Suppressor macrophage treated with lipopolysaccharide for 4 hours (primary cell): ENCODE measurements at regions not wholly inside any gene's neighbourhood (a gene's known extent, or its start where the extent isn't known, plus 50 kb on each side); places are given as distances from the start of the nearest gene placed in this dataset.
"Not testable (repeated sequence)": the region's sequence is repeated elsewhere in the genome, so short reads cannot be mapped to it uniquely, and the experiment has no call there.

Experiments
- DNase-seq: peaks from one replicate; pipeline ENCODE4 v3.0.0-alpha.2; 2020

GRCh38 chr11:44388828-44389657 is 79.1 kb upstream of the ALX4 start:
- DNase-seq: peak; percentile 74

GRCh38 chr11:44389963-44390605 is 80.1 kb upstream of the ALX4 start:
- DNase-seq: peak; percentile 20

- DNase-seq: not testable (repeated sequence)
Observed at GRCh38 chr11:44391004-44391403, 81.1 kb upstream of the ALX4 start.

DNA sequence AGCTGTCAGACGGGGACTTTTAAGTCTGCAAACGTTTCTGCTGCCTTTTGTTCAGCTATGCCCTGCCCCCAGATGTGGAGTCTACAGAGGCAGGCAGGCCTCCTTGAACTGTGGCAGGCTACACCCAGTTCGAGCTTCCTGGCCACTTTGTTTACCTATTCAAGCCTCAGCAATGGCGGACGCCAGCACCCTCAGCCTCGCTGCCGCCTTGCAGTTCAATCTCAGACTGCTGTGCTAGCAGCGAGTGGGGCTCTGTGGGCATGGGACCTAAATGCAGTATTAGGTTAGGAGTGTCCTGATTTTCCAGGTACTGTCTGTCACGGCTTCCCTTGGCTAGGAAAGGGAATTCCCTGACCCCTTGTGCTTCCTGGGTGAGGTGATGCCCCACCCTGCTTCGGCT is 86.8 kb upstream of the ALX4 start:
- not testable (repeated sequence) for DNase-seq

DNA sequence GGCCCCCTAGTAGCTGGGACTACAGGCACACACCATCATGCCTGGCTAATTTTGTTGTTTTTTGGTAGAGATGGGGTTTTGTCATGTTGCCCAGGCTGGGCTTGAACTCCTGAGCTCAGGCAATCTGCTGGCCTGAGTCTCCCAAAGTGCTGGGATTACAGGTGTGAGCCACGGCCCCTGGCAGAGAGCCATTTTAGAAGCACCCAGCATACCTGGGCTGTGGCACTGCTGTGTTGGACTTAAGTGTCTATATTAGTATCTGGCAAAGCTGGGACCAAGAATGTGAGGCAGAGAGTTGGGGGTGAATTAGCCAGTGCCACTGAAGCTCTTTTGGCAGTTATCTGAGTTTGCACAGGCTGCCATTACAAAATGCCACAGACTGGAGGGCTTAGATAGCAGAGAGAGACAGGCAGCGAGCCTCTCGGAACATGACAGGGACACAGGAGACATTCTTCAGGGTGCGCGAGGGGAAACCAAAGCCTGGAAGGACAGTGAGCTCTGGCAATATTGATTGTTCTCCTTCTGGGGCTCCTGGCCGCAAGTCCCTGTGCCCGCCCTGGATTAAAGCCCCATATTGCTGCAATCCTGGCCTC is 87.7 kb upstream of the ALX4 start:
- no peak for DNase-seq

DNA sequence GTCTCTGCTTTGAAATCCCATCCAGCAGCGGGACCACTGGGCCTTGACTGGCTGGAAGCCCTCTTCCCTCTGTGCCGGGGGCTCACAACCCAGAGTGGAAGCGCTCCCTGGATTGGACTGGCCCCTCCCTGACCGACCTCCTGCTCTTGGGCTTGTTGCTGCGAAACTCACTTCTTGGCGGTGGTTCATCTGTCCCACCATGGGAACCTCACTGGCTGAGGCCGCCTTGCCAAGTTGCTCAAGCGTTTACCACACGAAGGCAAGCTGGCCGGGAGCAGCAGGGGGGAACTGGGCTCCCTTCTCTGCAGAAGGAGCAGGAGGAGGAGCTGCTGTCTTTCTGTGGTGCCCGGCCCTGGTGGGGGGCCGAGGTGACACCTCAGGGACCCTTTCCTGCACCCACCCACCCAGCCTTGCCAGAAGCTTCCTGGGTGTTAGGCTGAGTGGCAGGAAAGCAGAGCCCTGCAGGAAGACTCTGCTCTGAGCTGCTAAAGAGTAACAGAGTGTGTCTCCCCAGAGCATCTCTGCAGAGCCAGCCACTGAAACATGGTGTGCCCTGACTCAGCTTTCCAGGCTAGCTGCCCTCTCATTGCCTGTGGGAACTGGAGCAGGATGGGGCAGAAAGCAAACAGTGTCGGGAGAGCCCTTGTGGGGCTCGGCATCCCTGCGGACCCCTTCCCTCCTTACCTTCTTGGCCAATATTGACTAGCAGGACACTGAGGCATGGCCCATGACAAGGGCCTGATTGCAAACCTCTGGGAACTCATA is 88.5 kb upstream of the ALX4 start:
- DNase-seq: no peak

- no peak for DNase-seq
Observed at GRCh38 chr11:44399968-44400367, 90.0 kb upstream of the ALX4 start.

- no peak for DNase-seq
Observed at GRCh38 chr11:44400431-44400830, 90.5 kb upstream of the ALX4 start.

GRCh38 chr11:44402466-44403075 is 92.6 kb upstream of the ALX4 start:
- no peak for DNase-seq

- no peak for DNase-seq
Observed at GRCh38 chr11:44403176-44403575, 93.2 kb upstream of the ALX4 start.

DNA sequence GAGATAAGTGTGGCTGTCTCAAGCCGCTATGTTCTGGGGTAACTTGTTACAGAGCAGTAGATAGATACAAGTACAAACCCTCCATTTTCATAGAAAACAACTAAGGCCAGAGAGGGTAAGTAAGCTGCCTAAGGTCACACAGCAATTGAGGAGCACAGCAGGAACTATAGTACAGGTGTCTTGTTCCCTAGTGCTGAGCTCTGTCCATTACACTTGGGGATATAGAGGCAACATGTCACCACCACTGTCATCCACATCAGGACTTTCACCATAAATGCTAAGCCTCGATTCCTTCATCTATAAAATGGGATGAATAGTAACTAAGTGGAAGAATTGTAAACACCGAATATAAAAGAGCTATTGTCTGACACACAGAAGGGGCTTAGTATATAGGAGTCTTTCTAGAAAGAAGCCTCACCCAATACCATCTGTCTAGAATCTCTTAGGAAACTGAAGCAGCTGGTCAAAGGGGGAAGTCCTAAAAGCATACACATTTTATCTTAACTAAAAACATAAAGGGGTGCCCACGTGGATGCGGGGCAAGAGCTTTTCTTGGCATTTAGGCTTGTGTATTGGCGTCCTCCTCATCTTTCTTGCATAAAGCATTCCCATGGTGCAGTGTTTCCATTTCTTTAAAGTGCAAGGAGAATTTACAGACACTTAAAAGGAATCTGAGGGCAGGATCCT is 93.8 kb upstream of the ALX4 start:
- no peak for DNase-seq

- DNase-seq: no peak
Observed at GRCh38 chr11:44404301-44404700, 94.4 kb upstream of the ALX4 start.

GRCh38 chr11:44404736-44405395 is 94.9 kb upstream of the ALX4 start:
- DNase-seq: no peak

DNA sequence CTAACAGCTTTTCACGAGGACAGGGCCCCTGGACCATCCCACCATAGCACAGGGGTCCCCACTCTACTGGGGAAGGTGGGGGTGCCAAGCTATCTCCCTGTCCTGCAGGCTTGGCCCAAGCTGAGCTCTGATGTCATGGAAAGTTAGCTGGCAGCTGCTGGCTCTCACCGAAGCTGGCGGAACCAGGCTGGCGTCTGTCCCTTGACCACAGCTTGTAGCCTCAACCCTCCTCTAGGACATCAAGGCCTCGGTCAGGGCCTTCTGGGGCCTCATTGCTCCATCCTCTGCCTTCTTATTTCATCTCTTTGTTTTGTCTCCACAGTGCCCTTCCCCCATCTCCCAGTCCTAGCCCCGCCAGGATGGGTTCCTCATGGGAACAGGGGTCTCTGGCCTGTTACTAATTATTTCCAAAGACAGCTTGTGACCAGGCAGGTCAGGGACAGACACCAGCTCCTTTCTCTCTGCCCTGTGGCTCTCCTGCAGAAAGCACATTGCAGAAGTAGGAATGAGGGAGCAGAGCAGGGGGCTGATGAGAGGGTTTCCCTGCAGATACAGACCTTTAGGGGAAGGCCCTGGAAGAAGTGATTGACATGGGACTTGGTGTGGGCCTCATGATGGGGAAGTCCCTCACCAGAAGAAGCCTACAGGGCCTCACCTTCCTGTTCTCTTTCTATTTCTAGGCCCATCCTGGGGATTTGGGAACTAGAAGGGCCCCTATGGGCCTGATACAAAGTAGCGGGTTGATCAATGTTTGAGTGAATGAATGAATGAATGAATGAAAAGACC is 97.5 kb upstream of the ALX4 start:
- DNase-seq: no peak

GRCh38 chr11:44408141-44408540 is 98.2 kb upstream of the ALX4 start:
- DNase-seq: no peak

- no peak for DNase-seq
Observed at GRCh38 chr11:44408711-44409470, 99.0 kb upstream of the ALX4 start.

- peak; percentile 33 for DNase-seq
Observed at GRCh38 chr11:44409558-44410236, 99.8 kb upstream of the ALX4 start.

DNA sequence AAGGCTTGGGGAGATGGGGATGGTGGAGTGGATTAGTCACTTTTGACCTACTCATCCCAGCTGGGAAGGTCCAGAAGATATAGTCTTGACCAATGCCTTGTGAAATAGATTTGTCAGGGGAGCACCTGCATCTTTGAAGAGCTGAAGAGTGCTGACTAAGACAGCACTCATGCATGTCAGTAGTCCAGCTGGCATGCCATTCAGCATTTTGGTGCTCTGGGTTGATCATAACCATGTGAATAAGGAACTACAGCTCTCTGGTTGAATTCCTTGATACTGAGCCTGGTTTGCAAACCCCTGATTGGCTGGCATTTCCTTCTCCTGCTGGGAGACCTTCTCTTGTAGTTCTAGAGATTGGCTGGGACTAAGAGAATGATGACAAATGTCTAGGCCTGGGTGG is 106.8 kb upstream of the ALX4 start:
- no peak for DNase-seq

- no peak for DNase-seq
Observed at GRCh38 chr11:44417731-44418455, 108.0 kb upstream of the ALX4 start.
